HCT116 (cell line): ENCODE measurements at regions not wholly inside any gene's neighbourhood (a gene's known extent, or its start where the extent isn't known, plus 50 kb on each side); places are given as distances from the start of the nearest gene placed in this dataset.

Experiments used
- ATAC-seq: fragments of 200-7000 bp; cut with Tn5 transposase; 2 replicates; pipeline ENCODE4 v1.9.1; 2020; ENCODE audit warnings: mild to moderate bottlenecking, moderate library complexity
- BruUV-seq: library from RNA; stranded (reverse); fragments of 400-500 nt; replicated peaks from 2 replicates; lab custom pipeline; 2021; lab: Mats Ljungman, UMichigan
- CTCF ChIA-PET: fragments of 300-600 bp; sonication (Branson Sonifier 250); formaldehyde crosslinking; loops from one replicate; lab custom pipeline; 2021; ENCODE audit warnings: antibody characterized with exemption; lab: Charles Lee
- POLR2A ChIA-PET: fragments of 300-600, 350-600 bp; sonication (Branson Sonifier 250); formaldehyde crosslinking; loops from one replicate; lab custom pipeline; 2021; ENCODE audit warnings: antibody characterized with exemption; lab: Charles Lee
- RAD21 ChIA-PET, 2 experiments: fragments of 300-600 bp; sonication (Branson Sonifier 250); formaldehyde crosslinking; loops; one replicate each; lab custom pipeline; 2023; ENCODE audit warnings: low total read pairs in 2 of 2; ENCODE audit not compliant: uncharacterized antibody in 2 of 2, unreplicated experiment in 2 of 2, low non-redundant PET in 1 of 2; lab: Charles Lee
- DNase-seq: peaks from one replicate; pipeline ENCODE4 v3.0.0-alpha.2; 2010; ENCODE audit warnings: low read depth, low spot score
- H2AFZ ChIP-seq: fragments of 200-600 bp; shearing (Covaris generic), sonication (generic); 2 replicates; pipeline ENCODE4 v1.6.1; 2017; ENCODE audit warnings: low read depth, mixed run types, mixed read lengths, antibody characterized with exemption, low read length; ENCODE audit not compliant: poor library complexity, severe bottlenecking
- H3K27ac ChIP-seq: 2 replicates; pipeline ENCODE4 v1.5.1; 2012; ENCODE audit warnings: low read depth, low read length
- H3K27me3 ChIP-seq: fragments of 200-600 bp; sonication (generic); 2 replicates; pipeline ENCODE4 v1.6.1; 2016; ENCODE audit warnings: mixed run types, low read length, mixed read lengths; ENCODE audit not compliant: insufficient read depth
- H3K36me3 ChIP-seq, 2 experiments: fragments of 200-500 bp in 1 of 2; fragments of 200-600 bp in 1 of 2; sonication (Bioruptor generic) in 1 of 2; sonication (generic) in 1 of 2; 2 replicates each; pipeline versions ENCODE4 v1.5.1 to v1.6.1; 2014 to 2016; ENCODE audit warnings: low read length in 2 of 2, inconsistent platforms in 1 of 2, mixed read lengths in 1 of 2, mixed run types in 1 of 2; ENCODE audit not compliant: insufficient read depth in 2 of 2, control insufficient read depth in 1 of 2
- H3K4me1 ChIP-seq, 2 experiments: fragments of 200-600 bp in 1 of 2; sonication (generic) in 1 of 2; 2 replicates each; pipeline versions ENCODE4 v1.5.1 to v1.6.1; 2012 to 2017; ENCODE audit warnings: low read length in 2 of 2, inconsistent platforms in 1 of 2, mild to moderate bottlenecking in 1 of 2, mixed read lengths in 1 of 2, mixed run types in 1 of 2, moderate library complexity in 1 of 2; ENCODE audit not compliant: insufficient read depth in 2 of 2, control insufficient read depth in 1 of 2
- H3K4me2 ChIP-seq: fragments of 200-600 bp; sonication (generic); 2 replicates; pipeline ENCODE4 v1.6.1; 2017; ENCODE audit warnings: mixed run types, low read length, mixed read lengths
- H3K4me3 ChIP-seq, 2 experiments: fragments of 200-600 bp in 1 of 2; sonication (generic) in 1 of 2; replicated peaks in 1 of 2; 2 replicates each; pipeline ENCODE4 v1.5.1; 2011 to 2016; ENCODE audit warnings: low read length in 2 of 2, control low read depth in 1 of 2, low read depth in 1 of 2, mild to moderate bottlenecking in 1 of 2, mixed read lengths in 1 of 2, mixed run types in 1 of 2
- H3K79me2 ChIP-seq: fragments of 200-600 bp; sonication (generic); 2 replicates; pipeline ENCODE4 v1.6.1; 2017; ENCODE audit warnings: mild to moderate bottlenecking, mixed run types, low read length, moderate library complexity, mixed read lengths; ENCODE audit not compliant: insufficient read depth
- H3K9ac ChIP-seq: fragments of 200-600 bp; sonication (generic); 2 replicates; pipeline ENCODE4 v1.6.1; 2016; ENCODE audit warnings: low read length, mixed read lengths
- H3K9me2 ChIP-seq: fragments of 200-600 bp; sonication (generic), shearing (Covaris generic); 2 replicates; pipeline ENCODE4 v1.6.1; 2017; ENCODE audit warnings: mixed run types, mild to moderate bottlenecking, moderate library complexity; ENCODE audit not compliant: insufficient read depth
- H3K9me3 ChIP-seq, 2 experiments: fragments of 200-500 bp in 1 of 2; fragments of 200-600 bp in 1 of 2; sonication (Bioruptor generic) in 1 of 2; sonication (generic) in 1 of 2; 2 replicates each; pipeline ENCODE4 v1.6.1; 2014 to 2017; ENCODE audit warnings: low read length in 2 of 2, mixed read lengths in 2 of 2, inconsistent platforms in 1 of 2, low read depth in 1 of 2, mild to moderate bottlenecking in 1 of 2, mixed run types in 1 of 2, moderate library complexity in 1 of 2; ENCODE audit not compliant: control insufficient read depth in 1 of 2, insufficient read depth in 1 of 2
- H4K20me1 ChIP-seq: fragments of 200-600 bp; sonication (generic), shearing (Covaris generic); 2 replicates; pipeline ENCODE4 v1.6.1; 2017; ENCODE audit warnings: mixed run types, mild to moderate bottlenecking, moderate library complexity; ENCODE audit not compliant: insufficient read depth
- CBX3 ChIP-seq: IDR thresholded peaks from 2 replicates; pipeline ENCODE4 v1.6.1; 2012; ENCODE audit warnings: low read depth
- CEBPB ChIP-seq: IDR thresholded peaks from 2 replicates; pipeline ENCODE4 v1.6.1; 2012; ENCODE audit warnings: low read depth
- EGR1 ChIP-seq: IDR thresholded peaks from 2 replicates; pipeline ENCODE4 v1.6.1; 2012; ENCODE audit warnings: low read depth
- EZH2 ChIP-seq: fragments of 200-600 bp; sonication (generic); IDR thresholded peaks from 2 replicates; pipeline ENCODE4 v1.6.1; 2017; ENCODE audit warnings: antibody characterized with exemption, mixed run types
- EZH2phosphoT487 ChIP-seq: fragments of 200-600 bp; IDR thresholded peaks from 2 replicates; pipeline ENCODE4 v1.6.1; 2018; ENCODE audit warnings: antibody characterized with exemption, borderline replicate concordance
- JUND ChIP-seq: IDR thresholded peaks from 2 replicates; pipeline ENCODE4 v1.6.1; 2012
- POLR2AphosphoS5 ChIP-seq: IDR thresholded peaks from 2 replicates; pipeline ENCODE4 v1.6.1; 2011; ENCODE audit warnings: mild to moderate bottlenecking, low read depth, low read length, moderate library complexity
- RAD21 ChIP-seq: IDR thresholded peaks from 2 replicates; pipeline ENCODE4 v1.6.1; 2012; ENCODE audit warnings: low read depth, mild to moderate bottlenecking
- SIN3A ChIP-seq: IDR thresholded peaks from 2 replicates; pipeline ENCODE4 v1.6.1; 2012; ENCODE audit warnings: low read depth
- SP1 ChIP-seq: IDR thresholded peaks from 2 replicates; pipeline ENCODE4 v1.6.1; 2012; ENCODE audit warnings: low read depth
- SRF ChIP-seq: IDR thresholded peaks from 2 replicates; pipeline ENCODE4 v1.6.1; 2012; ENCODE audit warnings: low read depth
- TCF7L2 ChIP-seq: IDR thresholded peaks from 2 replicates; pipeline ENCODE4 v1.7.0; 2011; ENCODE audit warnings: borderline replicate concordance, inconsistent platforms; ENCODE audit not compliant: insufficient read depth, insufficient read length; ENCODE audit errors: extremely low read depth
- YY1 ChIP-seq: IDR thresholded peaks from 2 replicates; pipeline ENCODE4 v1.6.1; 2011; ENCODE audit warnings: low read length, low read depth, moderate library complexity, mild to moderate bottlenecking; ENCODE audit not compliant: insufficient replicate concordance; ENCODE audit errors: extremely low read depth
- ZBTB33 ChIP-seq: IDR thresholded peaks from 2 replicates; pipeline ENCODE4 v1.6.1; 2011; ENCODE audit warnings: mild to moderate bottlenecking, low read length, moderate library complexity; ENCODE audit not compliant: insufficient replicate concordance; ENCODE audit errors: extremely low read depth
- ZNF274 ChIP-seq: fragments of 200-500 bp; sonication (Bioruptor generic); IDR thresholded peaks from 2 replicates; pipeline ENCODE4 v1.6.1; 2014; ENCODE audit warnings: mild to moderate bottlenecking, low read depth, low read length, inconsistent platforms
- intact Hi-C: fragments of 100-400 bp; cut with micrococcal nuclease; formaldehyde crosslinking; loops from 2 replicates; pipeline ENCODE4 v1.10.0; 2022
- TF ChIP-seq, protein P1 (sequence below): IDR thresholded peaks from 2 replicates; pipeline ENCODE4 v1.6.1; 2012
- TF ChIP-seq, protein P2 (sequence below): IDR thresholded peaks from 2 replicates; pipeline ENCODE4 v1.6.1; 2012

GRCh38 chr7:52639981-52640380 is 395.5 kb upstream of the POM121L12 start:
- ChIA-PET CTCF (no interaction called here), POLR2A (no interaction called here), RAD21 (no interaction called here)
- Histone ChIP-seq H3K4me3 (no peak overlapping the region), H3K4me1 (no peaks in the 10 kb centered on the region), H2AFZ (no peak overlapping the region), H3K9ac (no peak overlapping the region), H3K27ac (no peak overlapping the region), H3K4me2 (no peak overlapping the region), H3K36me3 (no peaks in the 10 kb centered on the region), H4K20me1 (no peaks in the 10 kb centered on the region), H3K9me3 (peaks cover 8 to 26% of the 10 kb centered on the region in 2 experiments; a peak in 2 of 4 replicates), H3K79me2 (no peaks in the 10 kb centered on the region), H3K27me3 (no peaks in the 10 kb centered on the region), H3K9me2 (no peaks in the 10 kb centered on the region)
- no TSS peak for BruUV-seq
- no peak for ATAC-seq
- intact Hi-C loops, result no loop called here
- no peak for DNase-seq
- TF ChIP-seq, protein P1, sequence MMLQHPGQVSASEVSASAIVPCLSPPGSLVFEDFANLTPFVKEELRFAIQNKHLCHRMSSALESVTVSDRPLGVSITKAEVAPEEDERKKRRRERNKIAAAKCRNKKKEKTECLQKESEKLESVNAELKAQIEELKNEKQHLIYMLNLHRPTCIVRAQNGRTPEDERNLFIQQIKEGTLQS, result no peak
- TF ChIP-seq SRF (no peak), CBX3 (no peak), CEBPB (no peak), YY1 (no peak), ZBTB33 (no peak), EGR1 (no peak), ZNF274 (no peak), EZH2phosphoT487 (no peak), SIN3A (no peak), TCF7L2 (no peak), RAD21 (no peak), EZH2 (no peak), JUND (no peak), SP1 (no peak), POLR2AphosphoS5 (no peak)
- TF ChIP-seq, protein P2, sequence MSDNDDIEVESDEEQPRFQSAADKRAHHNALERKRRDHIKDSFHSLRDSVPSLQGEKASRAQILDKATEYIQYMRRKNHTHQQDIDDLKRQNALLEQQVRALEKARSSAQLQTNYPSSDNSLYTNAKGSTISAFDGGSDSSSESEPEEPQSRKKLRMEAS, result no peak
